SJSA1 (cell line): ENCODE measurements at regions not wholly inside any gene's neighbourhood (a gene's known extent, or its start where the extent isn't known, plus 50 kb on each side); places are given as distances from the start of the nearest gene placed in this dataset.

Experiments
- DNase-seq, 2 experiments: peaks; one replicate each; pipeline ENCODE4 v3.0.0-alpha.2; 2015 to 2020; ENCODE audit warnings: low spot score in 2 of 2, low read depth in 1 of 2
- H3K27ac ChIP-seq: fragments of 250-450 bp; sonication (Bioruptor Pico); 2 replicates; pipeline ENCODE4 v1.5.1; 2020; ENCODE audit warnings: mild to moderate bottlenecking, moderate library complexity
- H3K27me3 ChIP-seq: fragments of 250-450 bp; sonication (Bioruptor Pico); replicated peaks from 2 replicates; pipeline ENCODE4 v1.5.1; 2020; ENCODE audit warnings: mild to moderate bottlenecking, moderate library complexity
- H3K36me3 ChIP-seq: fragments of 250-450 bp; sonication (Bioruptor Pico); 2 replicates; pipeline ENCODE4 v1.5.1; 2020; ENCODE audit warnings: mild to moderate bottlenecking
- H3K4me1 ChIP-seq: fragments of 250-450 bp; sonication (Bioruptor Pico); replicated peaks from 2 replicates; pipeline ENCODE4 v1.6.1; 2021; ENCODE audit warnings: mild to moderate bottlenecking
- H3K4me3 ChIP-seq: fragments of 250-450 bp; sonication (Bioruptor Pico); 2 replicates; pipeline ENCODE4 v1.5.1; 2020; ENCODE audit warnings: mild to moderate bottlenecking
- H3K9me3 ChIP-seq: fragments of 250-450 bp; sonication (Bioruptor Pico); replicated peaks from 2 replicates; pipeline ENCODE4 v1.5.1; 2020; ENCODE audit warnings: mild to moderate bottlenecking

DNA sequence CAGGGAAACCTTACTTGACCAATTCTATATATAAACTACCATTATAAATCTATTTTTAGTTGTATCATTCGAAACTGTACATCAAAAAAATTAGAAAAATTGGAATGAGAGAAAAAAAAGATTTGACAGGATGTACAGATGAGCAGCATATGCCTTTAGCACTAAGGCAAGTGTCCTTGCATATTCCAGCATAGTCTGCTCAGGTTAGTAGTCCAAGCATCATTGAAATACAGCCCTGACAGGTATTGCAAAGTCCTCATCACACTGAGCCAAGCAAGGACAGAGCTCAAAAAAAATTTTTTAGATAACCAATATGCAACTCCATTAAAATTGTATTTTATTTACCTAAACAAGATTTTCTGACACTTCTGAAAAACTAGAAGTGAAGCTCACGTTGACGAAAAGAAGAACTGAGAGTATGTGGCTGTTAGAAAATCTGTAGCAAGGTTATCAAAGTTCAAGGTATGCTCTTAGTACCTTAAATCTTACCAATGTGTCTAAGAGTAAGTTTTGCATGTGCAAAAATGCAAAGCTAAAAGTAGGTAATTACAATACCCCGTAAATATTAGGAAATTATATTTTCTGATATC lies 465.6 kb upstream of the ADGRL4 start:
- no peak overlapping the region for H3K4me3 ChIP-seq
- no peaks in the 10 kb centered on the region for H3K27me3 ChIP-seq
- DNase-seq, result no peak
- H3K9me3 ChIP-seq, result no peaks in the 10 kb centered on the region
- H3K27ac ChIP-seq, result no peak overlapping the region
- no peaks in the 10 kb centered on the region for H3K36me3 ChIP-seq
- no peaks in the 10 kb centered on the region for H3K4me1 ChIP-seq

DNA sequence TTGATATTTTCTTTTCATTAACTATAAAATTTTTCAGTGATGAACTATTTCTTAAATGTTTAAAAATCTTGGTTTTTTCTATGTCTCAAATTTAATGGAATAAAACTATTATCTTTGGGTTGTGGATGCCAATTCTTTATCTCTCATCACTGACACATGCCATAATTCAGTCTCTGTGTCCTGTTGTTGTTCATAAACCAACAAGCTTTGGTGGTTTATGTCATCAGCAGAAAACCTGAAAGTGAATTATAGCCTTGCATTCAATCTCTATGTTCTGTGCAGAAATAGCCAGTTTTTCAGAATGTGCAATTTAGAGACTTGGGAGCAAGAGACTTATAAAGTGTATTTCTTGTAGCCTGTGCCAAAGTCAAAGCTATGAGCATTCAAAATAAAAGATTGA lies 462.6 kb upstream of the ADGRL4 start:
- no peak overlapping the region for H3K4me3 ChIP-seq
- no peaks in the 10 kb centered on the region for H3K36me3 ChIP-seq

DNA sequence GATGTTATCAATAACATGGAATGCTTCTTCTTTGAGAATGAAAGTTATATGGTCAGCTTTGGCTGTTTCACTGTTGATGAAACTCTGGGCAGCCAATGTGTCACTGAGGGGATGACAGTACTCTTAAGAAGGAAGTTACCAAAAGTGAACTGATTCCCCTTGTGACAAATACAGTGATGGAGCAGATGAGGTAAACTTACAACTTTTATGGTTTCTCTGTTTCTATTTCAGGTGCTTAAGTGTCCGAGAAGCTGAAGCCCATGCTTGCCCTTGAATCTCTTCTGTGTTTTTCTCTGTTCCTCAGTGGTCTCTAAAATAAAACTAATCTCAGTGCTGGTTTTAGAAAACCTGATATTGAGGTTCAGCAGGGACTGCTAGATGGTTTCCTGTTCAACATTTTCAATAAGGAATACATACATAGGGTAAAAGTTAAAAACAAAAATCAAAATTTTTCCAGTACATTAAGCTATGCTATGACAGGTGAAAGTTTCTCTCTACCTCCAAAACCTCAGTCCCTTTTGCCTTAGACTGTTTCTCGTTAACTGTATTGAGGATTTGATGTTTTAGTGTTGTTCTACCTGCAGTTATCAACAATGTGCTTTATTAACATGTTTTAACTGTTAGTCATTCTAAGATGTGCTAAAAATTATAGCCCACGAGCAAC lies 454.4 kb upstream of the ADGRL4 start:
- H3K36me3 ChIP-seq, result no peaks in the 10 kb centered on the region
- H3K27ac ChIP-seq, result no peak overlapping the region
- no peak for DNase-seq
- H3K27me3 ChIP-seq, result no peaks in the 10 kb centered on the region
- H3K4me3 ChIP-seq, result no peak overlapping the region
- no peaks in the 10 kb centered on the region for H3K4me1 ChIP-seq
- no peaks in the 10 kb centered on the region for H3K9me3 ChIP-seq

More for the DNA sequence above, 462.6 kb upstream of the ADGRL4 start:
- no peaks in the 10 kb centered on the region for H3K9me3 ChIP-seq
- H3K27ac ChIP-seq, result no peak overlapping the region
- no peak for DNase-seq
- H3K4me1 ChIP-seq, result no peaks in the 10 kb centered on the region
- no peaks in the 10 kb centered on the region for H3K27me3 ChIP-seq

DNA sequence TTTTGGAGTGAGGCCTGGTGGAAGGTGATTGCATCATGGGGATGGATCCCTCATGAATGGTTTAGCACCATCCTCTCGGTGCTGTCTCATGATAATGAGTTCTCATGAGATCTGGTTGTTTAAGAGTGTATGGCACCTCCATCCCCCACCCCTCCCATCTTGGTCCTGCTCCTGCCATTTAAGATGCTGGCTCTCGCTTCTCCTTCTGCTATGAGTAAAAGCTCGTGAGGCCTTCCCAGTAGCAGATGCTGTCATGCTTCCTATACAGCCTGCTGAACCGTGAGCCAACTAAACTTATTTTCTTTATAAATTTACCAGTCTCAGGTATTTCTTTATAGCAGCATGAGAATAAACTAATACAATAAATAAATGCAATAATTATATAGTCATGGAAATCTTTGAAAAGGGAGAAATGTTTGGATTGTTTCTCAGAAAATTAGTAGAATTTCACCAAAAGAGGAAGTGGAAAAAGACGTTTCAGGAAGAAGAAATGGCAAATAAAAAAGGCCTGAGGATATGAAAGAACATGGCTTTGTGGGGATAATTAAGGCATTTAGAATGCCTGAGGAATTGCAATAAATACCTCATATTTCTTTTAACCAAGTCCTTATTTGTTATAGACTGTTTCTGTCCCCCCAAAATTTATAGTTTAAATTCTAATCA lies 451.2 kb upstream of the ADGRL4 start:
- no peaks in the 10 kb centered on the region for H3K36me3 ChIP-seq
- no peak overlapping the region for H3K4me3 ChIP-seq
- H3K27ac ChIP-seq, result no peak overlapping the region
- no peaks in the 10 kb centered on the region for H3K4me1 ChIP-seq
- no peaks in the 10 kb centered on the region for H3K9me3 ChIP-seq
- no peak for DNase-seq
- H3K27me3 ChIP-seq, result no peaks in the 10 kb centered on the region

DNA sequence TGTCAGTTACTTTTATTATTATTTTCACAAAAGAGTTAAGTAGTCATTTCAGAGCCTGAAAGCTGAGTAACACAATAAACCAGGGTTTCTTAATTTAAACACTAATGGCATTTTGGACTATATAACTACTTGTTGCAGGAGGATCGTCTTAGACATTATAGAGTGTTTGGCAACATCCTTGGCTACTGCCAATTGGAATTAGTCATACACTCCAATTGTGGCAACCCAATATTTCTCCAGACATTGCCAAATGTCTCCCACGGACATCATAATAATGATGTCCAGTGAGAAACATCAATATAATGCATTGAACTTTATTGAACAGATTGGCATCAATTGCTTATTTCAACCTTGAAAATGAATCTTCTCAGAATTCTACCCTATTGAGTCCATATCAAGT lies 441.9 kb upstream of the ADGRL4 start:
- Histone ChIP-seq H3K27me3 (no peaks in the 10 kb centered on the region), H3K9me3 (no peaks in the 10 kb centered on the region)
- DNase-seq, result no peak

DNA sequence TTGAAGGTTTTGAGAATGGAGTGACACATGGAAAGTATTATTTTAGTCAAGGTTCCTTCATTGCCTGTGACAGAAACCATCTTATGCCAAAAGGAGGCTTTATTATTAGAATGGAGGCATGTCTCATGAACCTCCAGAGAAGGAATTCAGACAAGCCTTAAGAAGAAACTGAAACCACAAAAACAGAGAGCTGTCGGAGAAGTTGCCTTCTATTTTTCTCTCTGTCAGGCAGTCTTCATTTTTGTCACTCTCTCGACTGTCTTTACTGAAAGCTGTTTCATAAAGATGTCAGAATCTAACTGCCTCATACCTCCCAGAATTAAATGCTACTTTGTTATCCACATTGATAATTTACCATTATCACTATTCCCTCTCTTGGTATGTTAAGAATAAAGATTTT lies 434.7 kb upstream of the ADGRL4 start:
- Histone ChIP-seq H3K36me3 (no peaks in the 10 kb centered on the region), H3K9me3 (no peaks in the 10 kb centered on the region), H3K4me1 (no peaks in the 10 kb centered on the region), H3K27me3 (0 out of 2 replicates have a peak, but pooled peaks cover 2% of the 10 kb centered on the region), H3K27ac (no peak overlapping the region), H3K4me3 (no peak overlapping the region)
- DNase-seq, result no peak

More for the DNA sequence above, 441.9 kb upstream of the ADGRL4 start:
- H3K4me1 ChIP-seq, result no peaks in the 10 kb centered on the region
- H3K4me3 ChIP-seq, result no peak overlapping the region
- no peak overlapping the region for H3K27ac ChIP-seq
- H3K36me3 ChIP-seq, result no peaks in the 10 kb centered on the region

DNA sequence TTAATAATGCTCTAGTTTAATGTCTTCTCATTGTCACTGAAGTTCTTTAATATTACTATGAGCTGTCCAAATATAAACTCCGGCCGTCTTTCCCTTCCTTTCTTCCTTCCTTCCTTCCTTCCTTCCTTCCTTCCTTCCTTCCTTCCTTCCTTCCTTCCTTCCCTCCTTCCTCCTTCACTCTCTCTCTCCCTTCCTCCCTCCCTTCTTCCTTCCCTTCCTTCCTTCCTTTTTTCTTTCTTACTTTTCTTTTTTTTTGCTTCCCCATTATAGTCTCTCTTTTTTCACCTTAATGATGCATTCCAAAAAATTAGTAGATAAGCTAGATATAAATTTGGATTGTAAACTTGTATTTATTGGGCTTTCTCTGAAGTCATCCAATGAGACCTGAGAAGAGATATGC lies 431.0 kb upstream of the ADGRL4 start:
- Histone ChIP-seq H3K27ac (no peak overlapping the region), H3K4me3 (no peak overlapping the region), H3K9me3 (no peaks in the 10 kb centered on the region), H3K27me3 (0 out of 2 replicates have a peak, but pooled peaks cover 2% of the 10 kb centered on the region), H3K36me3 (no peaks in the 10 kb centered on the region), H3K4me1 (no peaks in the 10 kb centered on the region)
- no peak for DNase-seq

DNA sequence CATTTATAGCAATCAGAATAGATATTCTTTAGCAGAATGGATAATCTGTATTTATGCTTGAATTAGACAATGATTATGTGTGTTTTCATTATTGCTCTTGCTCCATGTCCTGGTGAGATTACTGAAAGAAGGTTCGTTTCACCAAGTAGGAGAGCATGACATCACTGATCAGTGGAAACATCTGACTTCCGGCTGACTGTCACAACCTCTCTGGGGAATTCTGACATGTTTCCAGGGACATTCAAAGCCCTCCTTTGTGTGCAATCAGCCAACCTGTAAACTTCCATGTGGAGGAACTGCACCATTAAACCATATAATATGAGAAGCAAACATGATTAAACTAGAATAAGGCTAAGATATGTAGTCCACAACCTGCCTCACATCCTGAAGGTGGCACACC lies 424.8 kb upstream of the ADGRL4 start:
- H3K36me3 ChIP-seq, result no peaks in the 10 kb centered on the region
- no peak overlapping the region for H3K27ac ChIP-seq
- H3K27me3 ChIP-seq, result no peaks in the 10 kb centered on the region
- no peaks in the 10 kb centered on the region for H3K9me3 ChIP-seq
- no peak for DNase-seq
- H3K4me1 ChIP-seq, result no peaks in the 10 kb centered on the region
- H3K4me3 ChIP-seq, result no peak overlapping the region

DNA sequence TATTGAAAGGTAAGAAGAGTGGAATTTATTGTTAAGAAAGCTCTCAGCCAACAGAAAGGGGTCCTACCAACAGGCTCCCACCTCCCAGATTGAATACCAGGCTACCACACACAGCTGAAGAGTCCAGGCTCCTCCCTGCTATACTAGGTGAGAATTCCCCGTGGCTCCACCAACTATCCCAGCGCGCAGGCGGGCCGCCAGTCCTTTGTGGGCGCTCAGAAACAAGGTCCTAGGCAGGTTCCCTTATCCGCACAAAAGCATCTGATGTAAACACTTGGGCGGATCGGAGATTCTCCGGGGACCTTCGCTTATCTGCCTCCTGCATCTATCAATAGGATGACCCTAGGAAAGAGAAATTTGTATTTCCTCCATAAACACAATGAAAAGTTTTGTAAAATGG lies 423.9 kb upstream of the ADGRL4 start:
- H3K4me1 ChIP-seq, result no peaks in the 10 kb centered on the region
- DNase-seq, result no peak
- H3K9me3 ChIP-seq, result no peaks in the 10 kb centered on the region
- no peaks in the 10 kb centered on the region for H3K27me3 ChIP-seq
- H3K36me3 ChIP-seq, result no peaks in the 10 kb centered on the region
- no peak overlapping the region for H3K4me3 ChIP-seq
- H3K27ac ChIP-seq, result no peak overlapping the region

DNA sequence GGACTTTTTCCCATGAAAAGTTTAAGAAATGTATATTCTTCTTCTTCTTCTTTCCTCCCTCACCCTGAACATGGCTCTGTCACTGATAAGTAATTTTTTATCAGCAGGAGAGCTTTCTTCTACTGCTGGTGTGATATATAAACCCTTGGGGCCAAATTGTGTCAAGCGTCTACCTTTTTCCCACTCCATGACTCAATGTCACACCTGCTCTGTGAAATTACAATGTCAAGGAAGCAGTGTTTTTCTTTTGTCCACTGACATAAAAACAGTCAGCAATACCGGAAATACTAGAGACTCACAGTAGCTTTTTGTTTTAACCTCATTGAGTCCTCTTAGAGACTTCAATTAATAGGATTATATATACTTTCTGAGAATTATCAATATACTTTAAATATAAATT lies 416.2 kb upstream of the ADGRL4 start:
- no peak for DNase-seq
- Histone ChIP-seq H3K4me3 (no peak overlapping the region), H3K36me3 (no peaks in the 10 kb centered on the region), H3K27ac (no peak overlapping the region), H3K9me3 (no peaks in the 10 kb centered on the region), H3K27me3 (no peaks in the 10 kb centered on the region), H3K4me1 (no peaks in the 10 kb centered on the region)

DNA sequence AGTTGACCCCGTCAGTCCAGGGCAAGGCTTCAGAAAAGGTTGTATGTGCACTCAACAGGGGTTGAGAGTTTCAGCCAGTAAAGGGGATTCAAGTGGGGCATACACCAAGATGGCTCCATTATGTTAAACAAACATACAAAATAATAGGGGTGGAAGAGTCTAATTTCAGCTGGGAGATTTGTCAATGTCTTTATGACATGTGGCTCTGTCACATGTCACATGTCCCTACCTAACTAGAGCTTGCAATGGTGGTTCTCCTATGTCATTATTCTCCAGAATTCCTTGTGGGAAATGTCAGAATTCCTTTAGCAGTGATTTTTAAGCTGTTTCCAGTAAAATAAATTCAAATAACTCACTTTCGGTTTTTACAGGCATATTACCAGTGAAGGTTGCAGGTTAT lies 392.0 kb upstream of the ADGRL4 start:
- Histone ChIP-seq H3K9me3 (no peaks in the 10 kb centered on the region), H3K36me3 (no peaks in the 10 kb centered on the region), H3K4me1 (no peaks in the 10 kb centered on the region), H3K4me3 (no peak overlapping the region), H3K27ac (no peak overlapping the region), H3K27me3 (no peaks in the 10 kb centered on the region)
- DNase-seq, result no peak

DNA sequence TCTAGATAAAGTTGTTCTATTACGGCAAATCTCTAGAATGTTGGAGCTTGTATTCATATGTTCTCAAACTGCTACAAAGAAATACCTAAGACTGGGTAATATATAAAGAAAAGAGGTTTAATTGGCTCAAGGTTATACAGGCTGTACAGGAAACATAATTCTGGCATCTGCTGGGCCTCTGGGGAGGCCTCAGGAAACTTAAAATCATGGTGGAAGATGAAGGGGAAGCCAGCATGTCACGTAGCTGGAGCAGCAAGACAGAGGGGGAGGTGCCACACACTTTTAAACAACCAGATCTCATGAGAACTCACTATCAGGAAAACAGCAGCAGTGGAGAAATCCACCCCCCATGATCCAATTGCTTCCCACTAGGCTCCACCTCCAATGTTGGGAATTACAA lies 390.4 kb upstream of the ADGRL4 start:
- H3K9me3 ChIP-seq, result no peaks in the 10 kb centered on the region
- H3K27ac ChIP-seq, result no peak overlapping the region
- DNase-seq, result no peak
- H3K4me1 ChIP-seq, result no peaks in the 10 kb centered on the region
- H3K4me3 ChIP-seq, result no peak overlapping the region
- H3K36me3 ChIP-seq, result no peaks in the 10 kb centered on the region
- H3K27me3 ChIP-seq, result no peaks in the 10 kb centered on the region

DNA sequence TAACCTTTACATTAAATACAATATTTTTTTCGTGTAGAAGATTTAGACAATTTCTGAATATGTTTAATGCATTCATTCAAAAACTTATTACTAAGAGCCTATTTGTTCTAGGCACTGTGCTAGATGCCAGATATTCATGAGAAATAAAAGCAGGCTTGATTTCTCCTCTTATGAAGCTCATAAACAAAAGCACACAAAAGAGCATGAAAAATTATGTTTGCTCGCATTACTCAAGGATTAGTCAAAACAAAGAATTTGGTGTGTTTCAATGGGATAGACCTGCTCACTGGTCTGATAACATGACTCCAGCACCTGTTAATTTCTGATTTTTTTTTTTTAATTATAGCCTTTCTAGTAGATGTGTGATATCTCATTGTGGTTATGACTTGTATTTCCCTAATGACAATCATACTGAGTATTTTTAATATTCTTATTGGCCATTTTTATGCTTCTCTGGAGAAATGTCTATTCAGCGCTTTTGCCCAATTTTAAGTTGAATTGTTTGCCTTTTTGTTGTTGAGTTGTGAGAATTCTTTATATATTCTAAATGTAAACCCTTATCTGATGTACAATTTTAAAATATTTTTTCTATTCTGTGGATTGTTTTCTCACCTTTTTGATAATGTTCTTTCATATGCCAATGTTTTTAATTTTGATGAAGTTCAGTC lies 382.3 kb upstream of the ADGRL4 start:
- Histone ChIP-seq H3K36me3 (no peaks in the 10 kb centered on the region), H3K4me1 (no peaks in the 10 kb centered on the region), H3K4me3 (no peak overlapping the region), H3K27ac (no peak overlapping the region), H3K9me3 (no peaks in the 10 kb centered on the region), H3K27me3 (no peaks in the 10 kb centered on the region)
- no peak for DNase-seq

DNA sequence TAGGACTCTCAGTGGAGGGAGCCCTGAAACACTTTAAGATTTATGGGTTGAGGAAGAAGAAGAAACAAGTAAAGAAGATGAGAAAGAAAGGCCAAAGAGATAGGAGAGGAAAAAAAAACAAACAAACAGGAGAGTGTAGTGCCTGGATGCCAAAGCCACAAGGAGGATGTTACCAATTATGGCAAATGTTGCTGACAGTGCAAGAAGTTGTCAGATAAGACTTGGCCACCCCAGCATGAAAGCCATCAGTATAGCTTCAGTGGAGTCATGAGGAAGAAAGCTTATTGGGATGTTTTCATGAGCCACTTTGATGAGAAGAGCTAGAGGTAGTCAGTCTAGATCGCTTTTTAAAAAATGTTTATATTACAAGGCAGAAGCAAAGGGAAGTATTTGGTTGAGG lies 380.2 kb upstream of the ADGRL4 start:
- no peak overlapping the region for H3K27ac ChIP-seq
- H3K4me1 ChIP-seq, result no peaks in the 10 kb centered on the region
- H3K27me3 ChIP-seq, result no peaks in the 10 kb centered on the region
- H3K36me3 ChIP-seq, result no peaks in the 10 kb centered on the region
- DNase-seq, result no peak
- no peaks in the 10 kb centered on the region for H3K9me3 ChIP-seq
- H3K4me3 ChIP-seq, result no peak overlapping the region
